ENCODE measurements at regions not wholly inside any gene's neighbourhood (a gene's known extent, or its start where the extent isn't known, plus 50 kb on each side); places are given as distances from the start of the nearest gene placed in this dataset.

DNA sequence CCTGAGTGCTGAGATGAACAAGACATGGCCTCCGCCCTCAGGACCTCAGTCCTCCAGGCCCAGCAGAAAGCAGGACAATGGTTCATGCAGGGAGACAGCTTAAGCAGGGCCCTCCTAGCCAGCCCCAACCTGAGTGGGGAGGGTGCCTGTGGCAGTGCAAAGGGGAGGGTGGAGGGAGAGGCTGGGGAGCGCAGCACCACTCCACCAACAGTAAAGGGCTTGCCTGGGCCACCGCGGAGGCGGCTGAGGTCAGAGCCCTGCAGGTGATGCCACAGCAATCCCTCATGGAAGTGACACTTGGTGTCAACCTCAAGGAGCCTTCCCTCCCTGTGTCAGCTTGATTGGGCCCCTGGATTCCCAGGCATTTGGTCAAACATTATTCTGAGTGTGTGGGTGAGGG is 89.0 kb upstream of the TCERG1L start:
- Histone ChIP-seq H3K36me3 (no peaks in the 10 kb centered on the region), H3K4me3 (no peak overlapping the region), H3K27ac (no peak overlapping the region), H3K9me3 (no peaks in the 10 kb centered on the region), H3K27me3 (peaks cover 0 to 40% (median 9%) of the 10 kb centered on the region in 7 donors), H3K4me1 (no peaks in the 10 kb centered on the region)
- 71 to 74% methylated on average over 5 of the region's 5 CpGs for WGBS, 2 donors
- intact Hi-C loops (cut with DNase I): no loop called here
- no peak for ATAC-seq
- no peak for DNase-seq
- TF ChIP-seq, protein P1, sequence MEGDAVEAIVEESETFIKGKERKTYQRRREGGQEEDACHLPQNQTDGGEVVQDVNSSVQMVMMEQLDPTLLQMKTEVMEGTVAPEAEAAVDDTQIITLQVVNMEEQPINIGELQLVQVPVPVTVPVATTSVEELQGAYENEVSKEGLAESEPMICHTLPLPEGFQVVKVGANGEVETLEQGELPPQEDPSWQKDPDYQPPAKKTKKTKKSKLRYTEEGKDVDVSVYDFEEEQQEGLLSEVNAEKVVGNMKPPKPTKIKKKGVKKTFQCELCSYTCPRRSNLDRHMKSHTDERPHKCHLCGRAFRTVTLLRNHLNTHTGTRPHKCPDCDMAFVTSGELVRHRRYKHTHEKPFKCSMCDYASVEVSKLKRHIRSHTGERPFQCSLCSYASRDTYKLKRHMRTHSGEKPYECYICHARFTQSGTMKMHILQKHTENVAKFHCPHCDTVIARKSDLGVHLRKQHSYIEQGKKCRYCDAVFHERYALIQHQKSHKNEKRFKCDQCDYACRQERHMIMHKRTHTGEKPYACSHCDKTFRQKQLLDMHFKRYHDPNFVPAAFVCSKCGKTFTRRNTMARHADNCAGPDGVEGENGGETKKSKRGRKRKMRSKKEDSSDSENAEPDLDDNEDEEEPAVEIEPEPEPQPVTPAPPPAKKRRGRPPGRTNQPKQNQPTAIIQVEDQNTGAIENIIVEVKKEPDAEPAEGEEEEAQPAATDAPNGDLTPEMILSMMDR (IDR thresholded peaks at IDR 0.05): no peak

DNA sequence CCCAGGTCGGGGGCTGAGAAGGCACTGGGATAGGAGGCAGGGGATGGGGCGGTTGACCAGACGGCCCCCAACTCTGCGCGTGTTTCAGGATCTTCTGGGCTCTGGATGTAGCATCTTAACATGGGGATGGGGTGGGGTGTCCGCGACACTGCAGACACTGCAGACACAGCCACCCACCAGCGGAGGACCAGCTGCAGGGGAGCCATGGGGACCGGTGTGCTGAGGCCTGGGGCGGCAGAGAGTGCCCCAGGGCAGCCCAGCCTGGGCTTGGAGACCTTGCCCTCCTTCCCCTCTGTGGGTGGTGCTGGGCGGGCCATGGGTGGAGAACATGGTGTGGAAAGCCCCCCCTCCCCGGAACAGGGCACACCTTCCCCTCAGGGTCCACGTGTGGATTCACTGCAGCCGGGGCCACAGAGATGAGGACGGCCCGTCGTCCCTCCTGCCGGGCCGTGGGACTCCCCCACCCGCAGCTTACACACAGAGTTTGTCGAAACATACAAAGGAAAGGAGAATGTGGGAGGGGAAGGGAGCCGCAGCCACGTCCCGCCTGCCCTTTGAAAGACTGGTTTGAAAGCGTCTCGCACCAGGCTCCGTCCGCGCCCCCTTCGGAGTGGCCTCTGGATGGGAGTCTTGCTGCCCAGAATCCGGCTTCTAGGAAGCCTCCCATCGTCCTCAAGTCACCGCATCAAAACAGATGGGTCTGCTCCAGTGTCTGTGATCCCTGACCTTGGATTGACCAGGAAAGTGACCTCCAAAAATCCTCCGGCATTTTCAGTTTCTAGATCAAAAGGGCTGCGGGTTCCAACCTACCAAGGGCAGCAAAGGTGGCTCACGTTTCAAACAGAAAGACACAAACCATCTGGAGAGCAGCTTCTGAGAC is 91.5 kb upstream of the TCERG1L start:
- Histone ChIP-seq H3K36me3 (no peaks in the 10 kb centered on the region), H3K27ac (no peak overlapping the region), H3K4me3 (no peak overlapping the region), H3K27me3 (peaks cover 0 to 40% (median 9%) of the 10 kb centered on the region in 7 donors), H3K4me1 (no peaks in the 10 kb centered on the region), H3K9me3 (no peaks in the 10 kb centered on the region)
- 77 to 79% methylated on average over 35 to 36 of the region's 36 CpGs for WGBS, 2 donors
- TF ChIP-seq, protein P1 (IDR thresholded peaks at IDR 0.05): no peak
- no peak for DNase-seq
- no peak for ATAC-seq
- intact Hi-C loops (cut with DNase I): no loop called here

DNA sequence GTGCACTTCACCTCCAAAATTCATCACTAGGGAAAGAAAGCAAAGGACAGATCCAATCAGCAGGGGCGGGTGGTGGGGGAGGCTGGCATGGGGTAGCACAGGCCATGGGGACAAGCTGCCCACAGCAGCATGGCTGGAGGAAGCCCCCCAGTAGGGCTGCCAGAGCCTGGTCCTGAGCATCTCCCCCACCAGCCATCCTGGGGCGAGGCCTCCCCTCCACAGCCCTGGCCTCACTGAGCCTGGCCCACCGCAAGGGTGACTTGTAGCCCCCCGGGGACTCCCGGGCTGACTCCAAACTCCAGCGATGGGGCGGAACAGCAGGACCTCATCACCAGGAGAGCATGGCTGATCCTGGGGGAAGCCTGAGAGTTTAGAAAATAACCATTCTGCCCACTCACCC is 92.4 kb upstream of the TCERG1L start:
- Histone ChIP-seq H3K4me1 (no peaks in the 10 kb centered on the region), H3K36me3 (no peaks in the 10 kb centered on the region), H3K4me3 (no peak overlapping the region), H3K9me3 (no peaks in the 10 kb centered on the region), H3K27me3 (peaks cover 0 to 34% (median 5%) of the 10 kb centered on the region in 7 donors), H3K27ac (no peak overlapping the region)
- TF ChIP-seq, protein P1 (IDR thresholded peaks at IDR 0.05): no peak
- intact Hi-C loops (cut with DNase I): no loop called here
- DNase-seq (no peak), ATAC-seq (no peak)
- 73 to 80% methylated on average over 7 of the region's 7 CpGs for WGBS, 2 donors

DNA sequence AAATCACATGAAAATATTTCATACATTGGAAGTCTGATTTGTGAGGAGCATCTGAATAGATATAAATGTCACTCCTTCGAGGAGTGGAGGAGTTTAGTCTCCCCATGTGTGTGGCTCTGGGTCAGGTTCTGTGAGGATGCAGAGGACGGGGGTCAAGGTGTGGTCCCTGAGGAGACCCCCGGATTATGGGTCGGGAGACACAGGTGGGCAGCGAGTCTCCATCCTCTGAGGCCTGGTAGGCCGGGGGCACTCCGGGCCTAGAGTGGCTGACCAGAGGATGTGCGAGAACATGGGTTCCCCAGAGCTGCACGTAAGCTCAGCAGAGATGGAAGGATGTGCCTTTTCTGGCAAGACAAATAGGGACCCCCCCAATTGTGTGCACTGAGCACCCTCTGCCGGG is 93.4 kb upstream of the TCERG1L start:
- H3K4me3 ChIP-seq: no peak overlapping the region
- TF ChIP-seq, protein P1 (IDR thresholded peaks at IDR 0.05): no peak
- H3K9me3 ChIP-seq: no peaks in the 10 kb centered on the region
- ATAC-seq (no peak), DNase-seq (no peak)
- no peaks in the 10 kb centered on the region for H3K36me3 ChIP-seq
- 86 to 89% methylated on average over 10 of the region's 10 CpGs for WGBS, 2 donors
- intact Hi-C loops (cut with DNase I): no loop called here
- no peaks in the 10 kb centered on the region for H3K4me1 ChIP-seq
- H3K27ac ChIP-seq: no peak overlapping the region
- H3K27me3 ChIP-seq: peaks cover 0 to 31% (median 7%) of the 10 kb centered on the region in 7 donors

All from heart right ventricle (tissue), 16 donors.